NOMO-1 treated with DMSO at 0.1 percent for 48 hours (cell line): ENCODE measurements at regions not wholly inside any gene's neighbourhood (a gene's known extent, or its start where the extent isn't known, plus 50 kb on each side); places are given as distances from the start of the nearest gene placed in this dataset.
"Not testable (repeated sequence)": the region's sequence is repeated elsewhere in the genome, so short reads cannot be mapped to it uniquely, and the experiment has no call there.

Experiments used
- DNase-seq: peaks from one replicate; lab custom pipeline; 2025; ENCODE audit not compliant: unreplicated experiment; lab: John Stamatoyannopoulos, UW

DNA sequence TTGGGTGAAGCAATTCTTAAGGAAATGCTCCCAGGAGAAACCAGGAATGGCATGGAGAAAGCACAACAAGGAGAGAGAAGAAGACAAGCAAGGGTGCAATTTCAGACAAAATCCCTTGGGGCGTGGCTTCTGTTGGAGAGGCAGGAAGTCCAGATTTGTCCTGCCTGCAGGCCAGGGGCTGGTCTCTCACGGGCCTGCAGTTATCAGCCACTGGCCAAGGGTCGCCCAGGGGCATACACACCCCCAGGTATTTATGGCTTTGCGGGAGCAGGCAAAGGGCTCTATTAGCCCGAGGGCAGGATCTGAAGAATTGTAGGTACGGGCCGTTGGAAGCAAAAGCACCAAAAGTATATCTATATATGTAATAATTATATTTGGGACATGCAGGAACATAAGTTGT is 87.7 kb downstream of the IYD start:
- no peak for DNase-seq

GRCh38 chr6:150456902-150457643 is 88.3 kb downstream of the IYD start:
- no peak for DNase-seq

GRCh38 chr6:150458579-150458978 is 89.8 kb downstream of the IYD start:
- DNase-seq, result no peak

DNA sequence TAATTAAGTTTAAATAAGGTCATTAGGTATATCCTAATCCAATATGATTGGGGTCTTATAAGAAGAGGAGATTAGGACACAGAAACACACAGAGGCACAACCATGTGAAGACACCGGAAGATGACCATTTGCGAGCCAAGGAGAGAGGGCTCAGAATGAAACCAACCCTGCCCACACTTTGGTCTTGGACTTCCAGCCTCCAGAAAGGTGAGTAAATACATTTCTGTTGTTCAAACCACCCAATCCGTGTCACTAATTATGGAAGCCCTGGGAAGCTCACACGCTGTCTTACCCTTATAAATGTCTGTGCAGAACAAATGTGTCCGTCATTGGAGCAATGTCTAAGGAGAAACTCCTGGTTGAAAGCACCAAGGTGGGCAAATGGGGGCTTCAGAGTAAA is 95.0 kb downstream of the IYD start:
- no peak for DNase-seq

DNA sequence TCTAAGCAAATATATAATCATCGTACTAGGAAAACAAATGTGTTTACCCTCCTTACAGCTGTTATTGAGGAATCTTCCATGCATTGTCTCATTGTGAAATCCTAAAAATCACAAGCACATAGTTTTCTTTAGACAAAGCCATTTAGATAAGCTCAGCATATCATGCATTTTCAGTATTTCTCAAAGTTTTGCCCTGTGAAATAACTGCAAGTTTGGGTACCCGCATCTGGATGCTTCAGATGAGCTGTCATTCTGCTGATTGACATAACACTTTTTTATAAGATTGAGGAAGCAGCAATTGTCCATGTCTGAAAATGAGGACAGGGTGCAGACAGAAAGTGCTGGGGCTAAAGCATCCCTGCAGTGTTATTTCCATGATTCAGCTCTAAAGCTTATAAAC is 96.2 kb downstream of the IYD start:
- no peak for DNase-seq

DNA sequence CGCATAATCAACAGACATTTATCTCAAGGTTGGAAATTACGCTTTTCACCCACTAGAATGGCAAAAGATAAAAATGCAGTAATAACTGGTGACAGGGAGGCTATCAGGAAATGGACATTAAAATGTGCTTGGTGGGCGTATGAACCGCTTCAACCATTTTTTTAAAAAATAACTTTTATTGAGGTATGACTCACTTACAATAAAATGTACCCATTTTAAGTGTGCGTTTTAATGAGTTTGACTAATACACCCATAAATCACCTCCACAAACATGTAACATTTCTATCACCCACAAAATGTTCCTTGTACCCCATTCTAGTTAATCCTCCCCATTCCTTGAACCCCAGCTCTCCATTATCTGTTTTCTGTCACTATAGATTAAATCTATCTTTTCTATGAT is 96.8 kb downstream of the IYD start:
- DNase-seq, result no peak

DNA sequence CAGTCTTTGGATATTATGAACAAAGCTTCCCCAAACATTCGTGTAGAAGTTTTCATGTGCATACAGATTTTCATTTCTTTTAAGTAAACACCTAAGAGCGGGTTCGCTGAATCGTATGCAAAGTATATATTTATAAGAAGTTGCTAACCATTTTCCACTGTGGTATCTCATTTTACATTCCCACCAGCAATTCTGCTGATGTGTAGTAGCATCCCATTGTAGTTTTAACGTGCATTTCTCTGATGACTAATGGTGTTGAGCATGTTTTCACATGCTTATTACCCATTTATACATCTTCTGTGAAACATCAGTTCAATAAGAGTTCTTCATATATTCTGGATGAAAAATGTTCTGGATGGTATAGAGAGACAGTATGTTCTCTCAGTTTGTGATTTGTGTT is 97.4 kb downstream of the IYD start:
- DNase-seq, result no peak

DNA sequence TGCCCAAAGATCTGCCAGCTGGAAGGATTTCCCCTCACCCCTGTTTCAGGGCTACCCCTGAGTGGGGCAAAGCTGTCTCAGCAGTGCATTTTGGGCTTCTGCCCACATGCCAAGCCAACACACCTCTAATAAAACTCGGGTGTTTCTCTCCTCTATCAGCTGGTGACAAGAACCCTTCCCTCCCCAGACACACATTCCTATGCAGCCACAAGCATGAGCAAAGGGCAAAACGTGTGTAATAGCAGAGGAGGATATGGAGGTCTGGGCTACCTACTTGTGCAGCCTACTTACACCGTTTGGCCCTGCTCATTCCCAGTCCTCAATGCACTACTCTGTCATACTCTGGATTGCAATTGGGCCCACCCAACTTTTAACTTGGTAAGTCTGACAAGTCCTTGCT is 101.3 kb downstream of the IYD start:
- no peak for DNase-seq

DNA sequence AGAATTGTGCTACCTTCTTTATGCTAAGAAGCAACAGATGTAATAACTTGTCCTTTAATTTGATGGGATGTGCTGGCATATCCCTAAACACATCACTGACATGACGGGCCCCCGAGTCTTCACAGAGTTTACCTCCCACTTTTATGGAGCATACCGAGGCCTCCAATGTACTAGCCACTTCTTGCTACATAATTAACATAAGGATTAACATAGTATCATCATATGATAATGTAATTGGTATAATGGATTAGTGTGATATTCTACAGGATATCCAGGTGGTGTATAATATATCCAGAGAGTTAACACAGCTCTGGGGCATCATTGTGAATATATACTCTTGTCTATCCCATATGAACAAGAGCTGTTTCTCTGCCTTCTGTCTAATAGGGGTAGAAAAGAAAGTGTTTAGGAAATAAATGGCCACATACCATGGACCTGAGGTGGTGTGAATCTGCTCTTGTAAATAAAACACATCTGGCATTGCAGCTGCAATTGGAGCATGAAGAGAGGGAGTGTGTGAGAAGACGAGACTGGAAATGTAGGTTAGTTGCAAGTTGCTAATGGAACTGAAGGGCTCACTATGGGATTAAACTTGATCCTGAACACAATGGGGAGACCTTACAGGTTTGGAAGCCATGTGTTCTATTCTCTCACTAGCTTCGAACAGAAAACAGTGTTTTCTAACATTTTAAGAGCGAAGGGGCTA is 102.3 kb downstream of the IYD start:
- no peak for DNase-seq

DNA sequence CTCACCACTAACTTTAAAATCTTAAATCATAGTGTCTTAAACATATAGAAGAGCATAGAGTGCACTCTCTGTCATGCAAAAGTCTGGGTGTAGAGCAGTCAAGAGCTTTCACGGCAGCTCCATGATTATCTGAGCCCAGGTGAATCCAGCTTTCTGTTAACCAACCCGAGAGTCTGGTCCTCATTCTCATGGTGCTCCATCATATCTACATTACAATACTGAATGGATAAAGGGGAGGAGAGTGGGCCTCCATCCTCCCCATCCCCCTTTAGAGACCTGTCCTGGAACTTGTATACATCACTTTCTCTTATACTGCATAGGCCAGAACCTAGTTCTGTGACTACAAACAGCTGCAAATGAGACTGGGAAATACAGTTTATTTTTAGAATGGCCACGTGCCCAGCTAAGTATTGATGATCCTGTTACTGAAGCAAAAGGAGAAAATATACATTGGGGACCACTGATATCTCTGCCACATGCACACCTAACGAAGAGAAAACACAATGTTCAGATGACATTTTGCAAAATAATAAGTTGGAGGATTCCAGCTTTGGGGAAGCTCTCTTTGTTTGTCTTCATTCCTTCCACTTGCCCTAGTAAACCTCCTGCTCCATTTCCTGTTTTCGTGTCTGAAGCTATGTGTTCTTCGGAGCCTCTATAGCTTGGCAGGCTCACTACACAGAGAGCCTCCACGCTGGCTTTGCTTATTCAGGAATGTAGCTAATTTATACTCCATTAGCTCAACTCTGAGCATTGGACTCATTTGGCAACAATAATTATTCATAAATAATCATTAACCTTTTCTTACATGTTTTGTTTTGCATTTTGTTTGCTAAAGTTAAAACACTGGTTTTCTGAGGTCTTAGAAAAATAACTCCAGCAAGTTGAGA is 110.1 kb downstream of the IYD start:
- no peak for DNase-seq

DNA sequence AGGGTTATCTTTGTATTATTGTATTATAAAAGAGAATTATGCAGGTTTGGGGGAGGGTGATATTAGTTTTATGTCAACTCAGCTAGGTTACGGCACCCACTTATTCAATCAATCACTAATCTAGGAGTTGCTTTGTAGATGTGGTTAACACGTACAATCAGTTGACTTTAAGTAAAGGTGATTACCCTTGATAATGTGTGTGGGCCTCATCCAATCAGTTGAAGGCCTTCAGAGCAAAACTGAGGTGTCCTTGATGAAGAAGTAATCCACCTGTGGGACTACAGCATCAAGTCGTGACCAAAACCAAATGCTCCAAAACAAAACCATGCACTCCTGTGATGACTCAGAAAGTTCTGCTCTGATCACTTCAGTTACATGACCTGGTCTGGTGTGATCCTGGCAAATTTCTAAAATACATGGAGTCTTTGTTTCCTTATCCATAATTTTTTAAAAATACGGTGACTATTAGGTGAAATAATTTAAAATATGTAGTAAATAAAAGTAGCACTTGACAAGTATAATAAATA is 114.1 kb downstream of the IYD start:
- no peak for DNase-seq

- DNase-seq, result no peak
Observed at GRCh38 chr6:150485161-150485958, 114.3 kb upstream of the PLEKHG1 start.

GRCh38 chr6:150486048-150486447 is 113.6 kb upstream of the PLEKHG1 start:
- DNase-seq, result no peak

- no peak for DNase-seq
Observed at GRCh38 chr6:150490586-150490985, 109.1 kb upstream of the PLEKHG1 start.

- DNase-seq, result no peak
Observed at GRCh38 chr6:150491131-150491810, 108.4 kb upstream of the PLEKHG1 start.

GRCh38 chr6:150491811-150492172 is 107.9 kb upstream of the PLEKHG1 start:
- no peak for DNase-seq

GRCh38 chr6:150492507-150492906 is 107.2 kb upstream of the PLEKHG1 start:
- no peak for DNase-seq

- DNase-seq, result no peak
Observed at GRCh38 chr6:150492941-150493340, 106.7 kb upstream of the PLEKHG1 start.

GRCh38 chr6:150493552-150493951 is 106.1 kb upstream of the PLEKHG1 start:
- DNase-seq, result not testable (repeated sequence)

GRCh38 chr6:150494241-150494640 is 105.4 kb upstream of the PLEKHG1 start:
- no peak for DNase-seq
